Activated CD4-positive, alpha-beta T cell treated with anti-CD3 and anti-CD28 coated beads, Interleukin-2, Interleukin-6, amounts not matched to agents 100 ng/mL and 50 ng/mL, durations not matched to agents 16 hours and 8 hours (primary cell): ENCODE measurements at regions not wholly inside any gene's neighbourhood (a gene's known extent, or its start where the extent isn't known, plus 50 kb on each side); places are given as distances from the start of the nearest gene placed in this dataset.

ENCODE experiments used
- DNase-seq: peaks from one replicate; pipeline ENCODE4 v3.0.0-alpha.2; 2020

DNA sequence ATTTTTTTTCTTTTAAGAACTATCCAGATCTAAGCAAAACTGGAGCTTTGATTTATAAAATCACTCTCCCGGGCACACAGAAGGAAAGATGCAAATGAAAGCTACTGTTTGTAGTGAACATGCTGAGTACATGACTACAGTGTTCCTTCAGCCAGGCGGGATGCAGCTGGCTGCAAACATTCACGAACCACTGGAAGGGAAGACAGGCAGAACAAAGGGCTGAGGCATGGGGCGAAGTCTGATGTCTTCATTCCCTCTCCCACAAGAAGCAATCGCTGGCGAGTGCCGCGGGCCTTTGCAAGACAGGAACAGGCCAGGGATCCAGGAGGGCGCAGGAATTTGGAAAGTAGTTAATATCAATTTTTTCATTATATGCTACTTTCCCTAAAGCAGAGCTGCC is 257.9 kb upstream of the AJAP1 start:
- DNase-seq, result no peak

DNA sequence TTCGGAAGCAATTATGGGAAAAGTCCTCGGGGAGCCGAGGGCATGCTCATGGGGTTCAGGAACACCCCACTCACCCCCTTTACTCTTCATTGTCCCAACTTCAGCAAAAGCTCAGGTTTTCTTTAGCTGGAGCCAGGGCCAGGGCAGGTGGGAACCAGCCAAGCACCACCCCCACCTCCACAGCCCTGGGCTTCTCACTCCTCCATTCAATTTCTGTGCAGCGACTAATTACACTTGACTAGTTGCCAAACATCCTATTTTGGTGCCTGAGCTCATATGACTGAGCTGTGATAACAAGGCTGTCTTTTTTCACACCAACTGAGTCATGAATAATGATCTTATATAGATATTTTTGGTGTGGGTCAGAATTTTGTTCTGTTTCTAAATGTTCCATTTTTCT is 257.2 kb upstream of the AJAP1 start:
- no peak for DNase-seq

DNA sequence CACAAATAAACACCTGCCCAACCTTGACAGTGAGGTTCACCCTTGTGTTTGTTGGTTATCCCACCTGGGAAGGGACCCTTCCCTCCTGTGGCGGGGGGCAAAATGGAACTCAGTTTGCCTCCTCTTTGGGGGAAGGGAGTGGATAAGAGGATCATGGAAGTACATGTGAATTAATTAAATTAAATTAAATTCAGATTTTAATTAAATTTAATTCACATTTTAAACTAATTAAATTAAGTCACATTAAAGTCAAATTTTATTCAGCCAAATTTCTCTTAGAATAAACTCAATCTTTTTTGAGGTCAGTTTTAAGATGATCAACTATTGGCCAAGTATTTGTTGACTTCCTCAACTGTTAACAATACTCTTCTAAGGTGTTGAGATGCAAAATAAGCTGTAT is 252.4 kb upstream of the AJAP1 start:
- no peak for DNase-seq

DNA sequence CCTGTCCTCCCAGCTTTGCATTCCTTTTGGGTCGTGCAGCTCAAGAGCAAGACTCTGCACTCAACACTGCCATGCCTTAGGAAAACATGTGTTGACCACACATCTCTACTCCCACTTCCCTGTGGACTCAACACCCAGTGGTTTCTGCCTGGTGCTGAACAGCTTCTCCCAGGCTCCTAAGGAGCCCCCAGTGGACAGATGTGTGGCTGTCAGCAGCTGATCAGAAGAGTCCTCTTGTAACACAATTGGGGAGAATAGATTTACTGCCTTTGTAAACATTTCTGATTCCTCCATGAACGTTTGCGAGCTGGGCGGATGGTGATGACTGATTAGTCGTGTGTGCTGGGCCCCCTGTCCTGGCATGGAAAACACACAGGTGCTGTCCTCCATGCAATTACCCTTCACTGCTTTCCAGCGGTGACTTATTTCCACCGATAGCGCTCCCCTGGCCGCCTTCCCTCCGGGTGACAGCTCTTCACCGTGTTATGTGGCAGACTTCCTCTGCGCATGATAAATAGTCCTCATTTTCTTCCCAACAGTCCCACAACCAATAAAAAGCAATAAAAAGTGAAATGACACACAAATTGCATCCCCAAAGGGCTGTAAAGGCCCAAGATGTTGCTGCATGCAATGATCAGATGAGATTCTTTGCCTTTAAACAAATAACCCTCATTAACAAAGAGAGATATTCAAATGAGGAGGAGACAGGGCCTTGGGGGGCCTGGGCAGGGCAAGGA is 249.4 kb upstream of the AJAP1 start:
- DNase-seq, result no peak

DNA sequence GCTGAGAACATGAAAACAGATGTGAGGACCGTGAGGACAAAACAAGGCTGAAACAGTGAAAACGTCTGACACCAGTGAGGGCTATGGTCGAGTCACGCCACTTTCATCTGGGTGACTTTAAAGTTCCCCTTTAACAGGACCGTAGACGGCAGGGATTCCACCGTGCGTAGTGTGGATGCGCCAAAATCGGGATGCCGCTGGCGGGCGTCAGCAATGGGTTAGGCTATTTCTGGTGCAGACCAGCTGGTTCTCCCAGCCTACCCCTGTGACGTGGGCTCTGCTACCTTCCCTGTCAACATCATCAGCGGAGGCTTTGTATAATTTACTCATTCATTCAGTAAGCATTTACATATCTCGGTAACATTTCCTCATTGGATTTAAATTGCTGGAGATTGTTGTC is 246.6 kb upstream of the AJAP1 start:
- no peak for DNase-seq

DNA sequence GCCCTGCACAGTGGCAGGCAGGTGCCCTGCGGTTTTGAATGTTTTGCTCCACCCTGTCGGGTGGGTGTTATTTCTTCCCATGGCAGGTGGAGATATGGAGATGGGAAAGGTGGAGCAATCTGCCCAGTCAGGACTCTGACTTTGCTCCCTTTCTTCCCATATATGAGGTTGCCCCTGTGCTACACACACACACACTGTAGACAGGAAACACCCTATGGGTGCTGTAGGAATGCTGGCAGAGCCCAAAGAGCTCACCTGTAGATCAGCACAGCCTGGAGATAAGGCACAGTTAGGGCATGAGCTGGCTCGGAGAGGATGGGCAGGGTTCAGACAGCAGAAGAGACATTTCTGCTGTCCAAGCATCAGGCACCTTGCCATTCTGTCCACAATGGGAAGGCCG is 246.0 kb upstream of the AJAP1 start:
- DNase-seq, result no peak

DNA sequence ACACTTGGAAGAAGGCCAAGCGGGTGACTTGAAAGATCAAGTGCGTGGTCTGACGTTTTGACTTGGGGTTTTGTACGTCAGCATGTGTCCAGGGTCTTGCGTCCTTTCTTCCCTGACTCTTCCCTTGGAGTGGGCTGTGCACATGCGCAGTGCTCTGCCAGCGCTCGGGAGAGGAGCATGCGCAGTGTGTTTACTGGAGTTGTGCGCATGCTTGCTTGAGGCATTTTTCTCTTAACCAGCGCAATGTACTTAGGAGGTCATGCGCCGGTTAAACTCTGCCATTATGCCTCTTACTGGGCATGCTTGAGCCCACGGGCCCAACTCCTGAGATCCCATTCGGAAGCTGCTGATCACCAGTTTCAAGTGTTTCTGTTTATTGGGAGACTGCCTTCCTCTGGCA is 242.5 kb upstream of the AJAP1 start:
- DNase-seq, result no peak

DNA sequence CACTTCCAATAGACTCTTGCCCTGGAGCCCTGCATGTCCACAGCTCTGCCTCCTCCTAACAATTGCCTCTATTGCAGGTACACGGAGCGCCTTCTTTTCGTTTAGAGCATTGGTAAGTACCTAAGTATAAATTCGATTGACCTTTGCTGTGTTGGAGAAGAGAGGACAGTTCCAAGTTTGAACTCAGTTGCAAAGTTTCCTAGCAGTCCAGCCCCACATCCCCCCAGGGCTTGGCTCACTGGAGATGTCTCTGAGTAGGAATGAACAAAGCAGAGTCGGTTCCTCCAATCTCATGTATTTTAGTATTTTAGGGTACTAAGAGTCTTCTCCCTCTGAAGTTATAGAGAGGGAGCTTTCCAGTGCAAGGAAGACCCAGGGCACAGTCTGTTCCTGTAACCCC is 238.9 kb upstream of the AJAP1 start:
- DNase-seq, result no peak

DNA sequence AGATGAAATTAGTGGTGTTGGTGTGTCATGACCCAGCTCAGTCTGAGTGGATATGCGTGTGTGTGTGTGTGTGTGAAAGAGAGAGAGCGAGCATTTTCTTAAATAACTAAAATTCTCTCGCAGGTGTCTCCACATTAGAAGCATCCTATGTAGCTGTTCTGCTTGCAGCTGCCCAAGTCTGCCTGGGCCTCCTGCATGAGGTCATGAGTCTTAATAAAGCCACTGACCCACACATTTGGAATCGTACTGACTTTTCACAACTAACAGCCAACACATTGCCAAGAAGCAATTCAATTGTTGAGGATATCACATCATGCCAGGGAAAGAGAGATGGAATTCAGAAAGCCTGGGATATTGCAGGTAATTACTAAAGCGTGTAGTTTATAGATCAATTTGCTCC is 238.2 kb upstream of the AJAP1 start:
- DNase-seq, result no peak

DNA sequence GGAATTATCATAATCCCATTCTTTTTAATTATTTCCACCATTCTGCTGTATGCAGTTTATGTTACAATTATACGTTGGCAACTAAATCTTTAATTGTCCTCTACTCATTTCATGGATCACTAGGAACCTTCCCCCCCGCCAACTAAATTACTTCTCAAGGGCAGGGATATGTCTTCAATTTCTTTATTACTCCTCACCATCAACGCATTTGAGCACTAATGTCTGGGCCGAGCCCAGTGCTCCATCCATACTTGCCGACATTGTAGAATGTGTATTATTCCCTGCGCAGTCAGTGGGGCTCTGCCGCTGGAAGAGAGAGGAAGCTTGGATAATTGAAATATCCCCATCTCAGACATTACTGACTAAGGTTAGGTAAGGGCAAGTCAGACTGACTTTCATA is 236.4 kb upstream of the AJAP1 start:
- DNase-seq, result no peak

DNA sequence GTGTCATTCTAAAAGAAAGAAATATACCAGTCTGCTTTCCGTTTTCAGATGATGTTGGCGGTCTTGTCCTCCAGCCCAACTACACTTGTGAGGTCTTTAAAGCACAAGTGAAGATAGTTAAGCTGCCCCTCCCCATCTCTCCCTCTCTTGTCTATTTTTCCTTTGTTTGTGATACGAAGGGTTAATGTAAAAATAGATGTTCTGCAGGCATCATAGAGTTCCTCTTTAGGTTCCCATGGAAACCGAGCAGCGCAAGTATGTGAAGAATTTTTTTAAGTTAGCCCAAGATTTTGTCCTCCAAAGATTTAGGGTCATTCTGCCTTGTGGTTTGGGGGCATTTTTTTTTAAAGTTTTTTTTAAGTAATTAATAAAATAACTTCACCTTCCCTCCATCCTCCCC is 232.4 kb upstream of the AJAP1 start:
- DNase-seq, result no peak

DNA sequence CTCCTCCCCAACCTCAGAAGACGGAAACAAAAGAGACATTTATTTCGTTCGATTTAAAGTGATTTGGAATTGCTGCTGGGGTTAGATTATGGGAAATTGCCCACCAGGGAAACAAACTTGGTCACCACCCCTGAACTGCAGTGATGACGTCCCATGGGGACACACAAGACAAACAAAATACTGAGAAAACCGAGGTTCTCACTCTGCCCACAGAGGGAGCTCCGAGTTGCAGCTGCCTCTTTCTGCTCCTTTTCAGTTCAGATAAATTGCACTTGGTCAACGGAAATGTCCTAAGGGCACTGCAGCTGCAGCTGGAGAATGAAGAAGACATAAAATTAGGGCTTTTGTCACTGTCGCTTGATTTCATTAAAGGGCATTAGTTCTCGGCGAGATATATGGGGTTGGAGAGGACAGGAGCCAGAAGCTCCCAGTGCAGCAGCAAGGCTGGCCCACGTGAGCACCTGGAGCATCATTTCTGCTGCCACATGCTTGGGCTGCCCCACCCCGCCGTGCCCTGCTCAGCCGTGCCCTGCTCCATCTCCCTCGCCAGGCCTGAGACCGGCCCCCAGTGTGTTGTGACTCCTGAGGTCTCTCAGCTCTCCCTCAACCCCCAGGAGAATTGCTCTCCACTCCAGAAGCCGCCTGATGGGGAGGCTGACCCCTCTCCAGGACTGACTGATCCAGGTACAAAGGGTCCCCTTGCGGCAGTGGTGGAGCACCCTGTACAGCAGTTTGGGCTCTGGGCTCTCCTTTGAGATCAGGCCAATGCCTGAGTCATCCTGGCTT is 231.7 kb upstream of the AJAP1 start:
- no peak for DNase-seq

DNA sequence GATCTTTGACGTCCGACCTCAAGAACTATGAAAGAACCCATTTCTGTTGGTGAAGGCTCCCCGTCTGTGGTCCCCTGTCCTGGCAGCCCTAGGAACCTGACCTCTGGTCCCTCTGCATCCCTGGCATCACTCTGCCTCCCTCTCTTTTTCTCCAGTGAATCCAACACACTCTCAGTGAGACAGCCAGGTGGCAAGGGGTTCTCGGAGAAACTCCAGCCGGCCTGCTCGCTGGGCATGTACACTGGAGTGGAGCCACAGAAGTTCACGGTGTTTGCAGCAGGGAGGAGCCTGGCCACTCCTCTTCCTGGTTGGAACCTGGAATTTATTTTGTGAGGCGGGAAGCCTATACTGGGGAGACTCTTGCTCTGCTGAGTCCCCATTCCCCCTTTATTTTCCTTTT is 230.2 kb upstream of the AJAP1 start:
- no peak for DNase-seq

DNA sequence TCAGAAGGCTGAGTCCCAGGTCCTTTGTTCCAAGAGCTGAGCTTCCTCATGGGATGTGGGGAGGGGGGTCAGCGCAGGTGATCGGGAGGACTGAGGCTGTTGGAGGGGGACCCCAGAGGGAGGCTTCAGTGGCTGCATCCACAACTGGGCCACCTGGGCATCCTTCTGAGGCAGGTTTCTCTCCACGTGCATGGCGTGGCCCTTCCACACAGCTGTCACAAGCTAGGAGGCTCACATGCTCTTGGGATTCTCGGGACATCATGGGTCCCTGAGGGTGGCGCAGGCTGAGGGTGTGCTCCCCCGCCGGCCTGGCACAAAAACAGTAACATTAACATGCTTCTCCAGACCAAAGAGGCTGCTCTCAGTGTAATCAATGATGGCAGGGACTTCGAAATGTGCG is 229.6 kb upstream of the AJAP1 start:
- DNase-seq, result no peak

DNA sequence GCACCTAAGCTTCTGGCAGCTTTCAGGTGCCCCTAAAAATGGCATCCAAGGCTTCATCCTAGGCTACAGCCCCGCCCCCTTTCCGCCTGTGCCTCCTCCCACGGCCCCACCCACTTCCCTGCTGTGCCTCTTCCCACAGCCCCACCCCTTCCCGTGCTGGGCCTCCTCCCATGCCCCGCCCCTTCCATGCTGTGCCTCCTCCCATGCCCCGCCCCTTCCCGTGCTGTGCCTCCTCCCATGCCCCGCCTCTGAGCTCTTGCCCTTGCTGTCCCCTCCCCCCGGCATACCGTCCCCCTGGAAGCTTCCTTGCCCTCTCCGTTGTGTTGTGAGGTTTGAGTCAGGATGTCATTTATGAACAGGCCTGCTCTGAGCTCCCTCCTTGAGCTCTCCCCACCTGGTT is 228.5 kb upstream of the AJAP1 start:
- peak; percentile 2 for DNase-seq

DNA sequence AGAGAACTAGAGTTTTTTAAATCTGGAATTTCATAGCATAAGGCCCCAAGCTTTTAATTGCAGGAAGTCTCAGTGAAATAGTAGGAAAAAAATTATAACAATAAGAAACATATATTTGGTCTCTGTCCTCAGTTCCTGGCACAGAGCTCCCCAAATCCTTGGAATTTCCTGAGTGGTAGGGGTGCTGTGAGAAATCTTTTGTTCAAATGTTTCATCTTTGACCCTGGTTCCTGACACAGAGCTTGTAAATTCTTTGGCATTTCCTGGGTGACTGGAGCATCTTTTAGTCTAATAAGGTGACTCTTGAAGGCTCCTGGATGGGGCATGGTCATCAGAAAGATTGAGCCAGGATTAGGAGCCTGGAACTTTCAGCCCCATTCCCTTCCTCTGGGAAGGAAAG is 225.7 kb upstream of the AJAP1 start:
- DNase-seq, result no peak

DNA sequence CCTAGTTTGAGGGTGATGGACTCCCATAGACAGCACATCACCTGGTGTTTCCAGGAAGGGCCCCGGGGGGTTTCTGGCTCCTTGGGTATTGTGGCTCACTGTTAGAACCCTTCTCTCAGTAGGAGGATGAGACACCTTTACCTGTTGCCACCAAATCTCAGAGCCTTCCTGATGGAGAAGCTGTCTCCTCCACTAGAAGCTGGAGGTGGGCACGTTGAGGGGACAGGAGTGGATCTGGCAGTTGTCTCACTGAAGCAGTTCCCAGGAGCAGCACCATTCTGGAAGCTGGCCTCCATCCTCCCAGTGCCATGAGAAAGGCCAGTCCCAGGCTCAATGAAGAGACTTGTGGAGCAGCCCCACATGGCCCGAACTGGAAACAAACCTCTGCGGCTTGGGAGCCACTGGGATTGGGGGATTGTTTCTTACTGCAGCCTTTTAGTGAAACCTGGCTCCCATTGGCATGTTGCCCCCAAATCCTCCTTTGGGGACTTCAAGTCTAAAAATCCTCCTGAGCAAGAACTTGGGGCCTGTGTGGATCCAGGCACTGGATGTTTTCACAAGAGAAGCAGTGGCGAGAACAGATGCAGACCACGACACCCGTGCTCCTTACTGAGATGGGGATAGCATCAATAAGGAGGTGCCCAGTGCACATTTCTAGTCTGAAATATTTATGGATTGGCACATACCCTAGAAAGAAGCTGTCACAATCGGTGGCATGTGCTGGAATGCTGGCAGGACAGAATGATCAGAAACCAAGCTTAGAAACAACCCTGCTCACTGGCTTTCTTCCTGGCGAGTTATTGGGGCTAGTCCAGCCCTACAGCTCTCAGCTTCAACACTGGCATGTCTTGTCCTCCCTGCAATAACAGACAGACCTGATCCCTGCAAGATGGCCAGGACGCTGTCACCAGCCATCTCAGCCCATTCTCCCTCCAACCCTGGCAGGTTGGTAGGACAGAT is 223.7 kb upstream of the AJAP1 start:
- DNase-seq, result no peak

DNA sequence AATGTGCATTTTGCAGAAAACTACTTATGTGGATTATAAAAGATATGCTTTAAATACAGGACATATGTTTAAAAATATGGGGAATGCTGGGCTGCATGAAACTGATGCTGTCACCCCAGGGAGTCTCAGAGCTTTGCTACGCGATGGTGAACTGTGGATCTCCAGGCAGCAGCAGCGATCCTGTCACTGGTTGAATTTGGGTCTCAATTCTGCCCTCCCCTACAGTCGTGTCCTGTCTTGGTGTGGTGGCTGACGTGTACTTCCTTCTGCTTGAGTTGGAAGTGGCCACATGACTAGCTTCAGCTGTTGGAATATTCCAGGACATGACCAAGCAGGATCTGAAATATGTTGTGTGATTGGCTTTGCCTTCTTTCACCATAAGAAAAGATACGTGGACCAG is 222.9 kb upstream of the AJAP1 start:
- no peak for DNase-seq

DNA sequence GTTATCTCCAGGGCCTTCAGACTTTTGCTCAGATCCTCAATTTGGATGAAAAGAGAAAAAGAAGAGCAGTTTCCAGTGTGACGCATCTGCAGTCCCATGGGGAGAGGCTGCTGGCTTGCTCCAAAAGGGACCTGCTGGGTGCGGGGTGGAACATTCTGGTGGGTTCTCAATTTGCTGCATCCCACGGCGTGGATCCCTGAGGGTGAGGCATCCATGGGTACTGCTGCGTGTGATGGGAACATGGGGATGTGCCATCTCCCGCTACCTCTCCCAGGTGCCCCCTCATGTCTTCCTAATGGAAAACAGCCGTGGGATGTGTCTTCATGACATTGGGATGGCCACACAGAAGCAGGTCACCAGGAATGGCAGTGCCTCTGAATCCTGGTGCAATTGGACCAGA is 221.3 kb upstream of the AJAP1 start:
- DNase-seq, result no peak

DNA sequence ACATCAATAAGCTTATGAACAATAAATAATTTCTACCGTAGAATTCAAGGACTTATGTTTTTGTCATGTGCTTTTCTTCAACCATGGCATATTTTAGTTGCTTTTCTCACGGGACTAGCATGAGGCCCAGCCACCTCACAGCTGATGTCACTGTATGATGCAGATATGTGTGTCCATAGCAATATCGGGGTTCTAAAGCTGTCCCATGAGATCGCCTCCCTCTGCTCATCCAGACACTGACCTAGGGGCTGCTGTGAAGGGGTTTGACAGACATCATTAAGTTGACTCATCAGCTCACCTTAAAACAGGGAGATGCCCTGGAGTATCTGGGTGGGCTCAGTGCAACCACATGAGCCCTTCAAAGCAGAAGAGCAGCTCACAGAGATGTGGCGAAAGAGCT is 210.3 kb upstream of the AJAP1 start:
- DNase-seq, result no peak

DNA sequence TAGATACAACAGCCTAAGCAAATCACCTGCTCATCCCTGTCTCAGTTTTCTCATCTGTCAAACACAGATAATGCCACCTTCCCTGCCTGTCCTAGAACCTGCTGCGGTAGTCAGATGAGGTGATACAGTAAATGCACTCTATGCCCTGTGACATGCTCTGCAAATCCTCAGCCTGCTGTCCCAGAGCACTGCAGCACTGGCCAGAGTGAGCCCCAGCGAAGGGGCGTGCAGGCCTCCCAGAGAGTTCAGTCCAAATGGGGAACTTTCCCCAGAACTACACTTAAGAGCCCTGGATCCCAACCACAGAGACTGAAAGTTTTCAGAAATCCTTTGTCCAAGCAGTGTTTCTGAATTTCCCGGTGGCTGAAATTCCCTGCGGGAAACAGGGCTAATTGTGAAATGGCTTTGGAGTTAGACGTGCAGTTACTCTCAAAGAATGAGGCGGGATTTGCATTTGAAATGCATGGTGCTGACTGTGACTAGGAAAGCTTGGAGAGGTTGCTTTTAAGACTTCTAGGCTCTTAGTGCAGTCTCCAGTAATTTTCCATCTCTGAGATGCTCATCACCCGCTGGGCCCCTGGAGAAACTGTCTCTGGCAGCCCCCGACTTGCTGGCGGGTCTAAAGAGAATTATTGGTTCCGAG is 206.5 kb upstream of the AJAP1 start:
- DNase-seq, result no peak

DNA sequence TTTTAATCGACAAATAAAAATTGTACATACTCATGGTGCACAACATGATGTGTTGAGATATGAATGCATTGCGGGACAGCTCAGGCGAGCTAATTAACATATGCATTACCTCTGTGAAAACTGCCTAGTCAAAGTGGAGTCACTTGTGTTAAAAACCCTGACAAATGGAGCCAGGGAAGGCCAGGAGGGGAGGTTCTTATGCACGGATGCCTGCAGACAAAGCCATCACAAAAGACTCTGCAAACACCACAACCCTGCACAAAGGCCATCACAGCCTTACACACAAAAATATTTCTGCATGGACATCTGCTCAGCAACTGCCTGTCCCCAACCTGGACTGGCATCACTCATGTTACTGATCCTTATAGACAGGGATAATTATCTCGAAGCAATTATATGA is 204.4 kb upstream of the AJAP1 start:
- DNase-seq, result no peak

DNA sequence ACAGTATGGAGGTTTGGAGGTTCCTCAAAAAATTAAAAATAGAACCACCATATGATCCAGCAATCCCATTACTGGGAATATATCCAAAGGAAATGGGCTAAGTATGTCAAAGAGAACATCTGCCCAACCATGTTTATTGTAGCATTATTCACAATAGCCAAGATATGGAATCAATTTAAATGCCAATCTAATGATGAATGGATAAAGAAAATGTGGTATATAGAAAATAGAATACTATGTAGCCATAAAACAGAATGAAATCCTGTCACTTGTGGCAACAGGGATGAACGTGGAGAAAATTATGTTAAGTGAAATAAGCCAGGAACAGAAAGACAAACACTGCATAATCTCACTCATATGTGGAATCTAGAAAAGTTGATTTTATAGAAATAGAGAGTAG is 201.7 kb upstream of the AJAP1 start:
- DNase-seq, result no peak
